IMR-90 (cell line): ENCODE measurements at regions not wholly inside any gene's neighbourhood (a gene's known extent, or its start where the extent isn't known, plus 50 kb on each side); places are given as distances from the start of the nearest gene placed in this dataset.
A peak's percentile ranks its signal among the peaks of the same experiment; 100 is the strongest.

ENCODE experiments used
- ATAC-seq: fragments of 200-7000 bp; cut with Tn5 transposase; 2 replicates; pipeline ENCODE4 v1.9.1; 2020; ENCODE audit warnings: low read depth, mild to moderate bottlenecking, moderate library complexity
- BruUV-seq: library from RNA; stranded (reverse); fragments of 400-500 nt; replicated peaks from 2 replicates; lab custom pipeline; 2021; lab: Mats Ljungman, UMichigan
- CTCF ChIA-PET: fragments of 300-600 bp; formaldehyde crosslinking; extraction: SDS; loops from one replicate; lab custom pipeline; 2021; ENCODE audit warnings: antibody characterized with exemption; lab: Yijun Ruan, JAX
- POLR2A ChIA-PET: fragments of 300-600 bp; sonication (Branson Sonifier 250); formaldehyde crosslinking; loops from one replicate; lab custom pipeline; 2022; ENCODE audit warnings: antibody characterized with exemption; ENCODE audit not compliant: unreplicated experiment; lab: Charles Lee
- DNase-seq: peaks from one replicate; pipeline ENCODE4 v3.0.0; 2013
- H2AFZ ChIP-seq: replicated peaks from 2 replicates; pipeline ENCODE3; 2013; ENCODE audit warnings: low read length, mild to moderate bottlenecking; ENCODE audit not compliant: poor library complexity
- H2AK5ac ChIP-seq: 2 replicates; pipeline ENCODE4 v1.6.1; 2013; ENCODE audit warnings: low read depth, low read length, inconsistent platforms
- H2AK9ac ChIP-seq: replicated peaks from 2 replicates; pipeline ENCODE3; 2013; ENCODE audit warnings: mild to moderate bottlenecking, low read depth, low read length, moderate library complexity; ENCODE audit not compliant: poor library complexity
- H2BK120ac ChIP-seq: 2 replicates; pipeline ENCODE4 v1.6.1; 2013; ENCODE audit warnings: low read depth, low read length, inconsistent platforms
- H2BK15ac ChIP-seq: 3 replicates; pipeline ENCODE4 v1.6.1; 2013; ENCODE audit warnings: low read depth, low read length, inconsistent platforms
- H2BK20ac ChIP-seq: 2 replicates; pipeline ENCODE4 v1.6.1; 2013; ENCODE audit warnings: low read depth, mild to moderate bottlenecking, inconsistent platforms, low read length, moderate library complexity
- H2BK5ac ChIP-seq: 2 replicates; pipeline ENCODE4 v1.6.1; 2013; ENCODE audit warnings: mild to moderate bottlenecking, low read depth, low read length, inconsistent platforms; ENCODE audit not compliant: poor library complexity, severe bottlenecking
- H3K14ac ChIP-seq: replicated peaks from 2 replicates; pipeline ENCODE4 v1.6.1; 2013; ENCODE audit warnings: low read depth, low read length, inconsistent platforms
- H3K18ac ChIP-seq: 2 replicates; pipeline ENCODE4 v1.6.1; 2013; ENCODE audit warnings: low read depth, low read length, control low read depth
- H3K23ac ChIP-seq: 2 replicates; pipeline ENCODE4 v1.6.1; 2013; ENCODE audit warnings: low read depth, low read length, inconsistent platforms
- H3K27ac ChIP-seq: 2 replicates; pipeline ENCODE4 v1.5.1; 2013; ENCODE audit warnings: mild to moderate bottlenecking, control low read depth, low read length; ENCODE audit not compliant: insufficient read depth
- H3K27me3 ChIP-seq: 2 replicates; pipeline ENCODE4 v1.6.1; 2013; ENCODE audit warnings: low read length; ENCODE audit not compliant: control insufficient read depth, insufficient read depth
- H3K36me3 ChIP-seq: 2 replicates; pipeline ENCODE4 v1.6.1; 2013; ENCODE audit warnings: low read length, mixed read lengths; ENCODE audit not compliant: control insufficient read depth, insufficient read depth
- H3K4ac ChIP-seq: 2 replicates; pipeline ENCODE4 v1.6.1; 2013; ENCODE audit warnings: low read depth, low read length, inconsistent platforms
- H3K4me1 ChIP-seq: 2 replicates; pipeline ENCODE4 v1.6.1; 2013; ENCODE audit warnings: low read length, mixed read lengths; ENCODE audit not compliant: control insufficient read depth, insufficient read depth
- H3K4me2 ChIP-seq: 2 replicates; pipeline ENCODE4 v1.6.1; 2013; ENCODE audit warnings: low read depth, mild to moderate bottlenecking, control low read depth, low read length, moderate library complexity
- H3K4me3 ChIP-seq: 2 replicates; pipeline ENCODE4 v1.5.1; 2013; ENCODE audit warnings: low read depth, mild to moderate bottlenecking, control low read depth, low read length, moderate library complexity; ENCODE audit not compliant: insufficient read depth
- H3K56ac ChIP-seq: 2 replicates; pipeline ENCODE4 v1.6.1; 2013; ENCODE audit warnings: low read length, inconsistent platforms; ENCODE audit not compliant: insufficient read depth; ENCODE audit errors: extremely low read depth
- H3K79me1 ChIP-seq, 2 experiments: 2 replicates each; pipeline ENCODE4 v1.6.1; 2013; ENCODE audit warnings: low read length in 2 of 2, inconsistent platforms in 1 of 2, low read depth in 1 of 2
- H3K9ac ChIP-seq: 2 replicates; pipeline ENCODE4 v1.6.1; 2013; ENCODE audit warnings: low read depth, low read length, control low read depth
- H3K9me1 ChIP-seq: 2 replicates; pipeline ENCODE4 v1.6.1; 2013; ENCODE audit warnings: low read length, inconsistent platforms; ENCODE audit not compliant: insufficient read depth
- H3K9me3 ChIP-seq: 2 replicates; pipeline ENCODE4 v1.6.1; 2013; ENCODE audit warnings: low read length; ENCODE audit not compliant: control insufficient read depth, insufficient read depth
- H4K20me1 ChIP-seq: 2 replicates; pipeline ENCODE4 v1.6.1; 2013; ENCODE audit warnings: low read length, inconsistent platforms; ENCODE audit not compliant: insufficient read depth
- H4K5ac ChIP-seq: 2 replicates; pipeline ENCODE4 v1.6.1; 2013; ENCODE audit warnings: mild to moderate bottlenecking, low read depth, low read length, control low read depth
- H4K8ac ChIP-seq, 2 experiments: 2 replicates each; pipeline ENCODE4 v1.6.1; 2013; ENCODE audit warnings: low read depth in 2 of 2, low read length in 2 of 2, control low read depth in 1 of 2, inconsistent platforms in 1 of 2
- H4K91ac ChIP-seq: 2 replicates; pipeline ENCODE4 v1.6.1; 2013; ENCODE audit warnings: low read depth, low read length, inconsistent platforms; ENCODE audit not compliant: insufficient read depth
- CEBPB ChIP-seq: IDR thresholded peaks from 2 replicates; pipeline ENCODE4 v1.6.1; 2012; ENCODE audit warnings: low read depth, low read length, improper control_type of control experiment
- ELK1 ChIP-seq: fragments of 150-350 bp; IDR thresholded peaks from 2 replicates; pipeline ENCODE4 v1.6.1; 2016; ENCODE audit warnings: low read depth, mild to moderate bottlenecking, low read length, moderate library complexity, borderline replicate concordance
- WGBS, 2 experiments: methylation state at CpG; one replicate each; pipeline versions ENCODE4 v1.1.5 to v1.1.7; 2013; ENCODE audit warnings: missing lambda C conversion rate in 2 of 2; ENCODE audit not compliant: insufficient read length in 1 of 2; ENCODE audit errors: extremely low coverage in 2 of 2; 5-methylcytosine and 5-hydroxymethylcytosine counted together
- dilution Hi-C: fragments of 300-500 bp; cut with HindIII; formaldehyde crosslinking; loops from one replicate; pipeline ENCODE4 v1.14.3; 2018; ENCODE audit warnings: low sequenced_read_pairs; ENCODE audit not compliant: unreplicated experiment
- in situ Hi-C: fragments of 300-500 bp; cut with MboI; formaldehyde crosslinking; loops from 3 replicates; pipeline ENCODE4 v1.14.3; 2019; ENCODE audit warnings: low sequenced_read_pairs, inconsistent platforms, mixed read lengths
- intact Hi-C: fragments of 100-400 bp; cut with micrococcal nuclease; formaldehyde crosslinking; loops from 2 replicates; pipeline ENCODE4 v1.10.0; 2022
- TF ChIP-seq, protein P1 (sequence below): conservative IDR thresholded peaks from 2 replicates; pipeline ENCODE4 v1.5.1; 2012; ENCODE audit warnings: mild to moderate bottlenecking, low read depth, low read length, improper control_type of control experiment

- DNase-seq (no peak), ATAC-seq (no peak)
- Histone ChIP-seq H2BK15ac (no peak overlapping the region), H2BK120ac (no peak overlapping the region), H3K9ac (no peak overlapping the region), H3K9me3 (no peaks in the 10 kb centered on the region), H3K14ac (no peak overlapping the region), H4K20me1 (no peaks in the 10 kb centered on the region), H3K4me3 (no peak overlapping the region), H3K27ac (no peak overlapping the region), H2AK5ac (no peak overlapping the region), H3K23ac (no peak overlapping the region), H2BK5ac (no peak overlapping the region), H3K4ac (no peak overlapping the region), H2AK9ac (no peak overlapping the region), H3K4me2 (no peak overlapping the region), H4K91ac (no peak overlapping the region), H3K79me1 (no peaks in the 10 kb centered on the region), H2BK20ac (no peak overlapping the region), H3K56ac (no peak overlapping the region), H4K5ac (no peak overlapping the region), H2AFZ (no peak overlapping the region), H3K36me3 (no peaks in the 10 kb centered on the region), H3K9me1 (no peaks in the 10 kb centered on the region), H4K8ac (no peak overlapping the region), H3K4me1 (no peaks in the 10 kb centered on the region), H3K27me3 (no peaks in the 10 kb centered on the region), H3K18ac (no peak overlapping the region)
- in situ Hi-C loops, result no loop called here
- BruUV-seq, result no TSS peak
- WGBS, 2 experiments, result no CpG with 5 or more reads among the region's 1 CpG
- intact Hi-C loops, result no loop called here
- CTCF ChIA-PET, result no interaction called here
- POLR2A ChIA-PET, result no interaction called here
- TF ChIP-seq CEBPB, result peak; percentile 65
- TF ChIP-seq ELK1, result no peak
- TF ChIP-seq, protein P1, sequence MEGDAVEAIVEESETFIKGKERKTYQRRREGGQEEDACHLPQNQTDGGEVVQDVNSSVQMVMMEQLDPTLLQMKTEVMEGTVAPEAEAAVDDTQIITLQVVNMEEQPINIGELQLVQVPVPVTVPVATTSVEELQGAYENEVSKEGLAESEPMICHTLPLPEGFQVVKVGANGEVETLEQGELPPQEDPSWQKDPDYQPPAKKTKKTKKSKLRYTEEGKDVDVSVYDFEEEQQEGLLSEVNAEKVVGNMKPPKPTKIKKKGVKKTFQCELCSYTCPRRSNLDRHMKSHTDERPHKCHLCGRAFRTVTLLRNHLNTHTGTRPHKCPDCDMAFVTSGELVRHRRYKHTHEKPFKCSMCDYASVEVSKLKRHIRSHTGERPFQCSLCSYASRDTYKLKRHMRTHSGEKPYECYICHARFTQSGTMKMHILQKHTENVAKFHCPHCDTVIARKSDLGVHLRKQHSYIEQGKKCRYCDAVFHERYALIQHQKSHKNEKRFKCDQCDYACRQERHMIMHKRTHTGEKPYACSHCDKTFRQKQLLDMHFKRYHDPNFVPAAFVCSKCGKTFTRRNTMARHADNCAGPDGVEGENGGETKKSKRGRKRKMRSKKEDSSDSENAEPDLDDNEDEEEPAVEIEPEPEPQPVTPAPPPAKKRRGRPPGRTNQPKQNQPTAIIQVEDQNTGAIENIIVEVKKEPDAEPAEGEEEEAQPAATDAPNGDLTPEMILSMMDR, result no peak
- dilution Hi-C loops, result no loop called here
Measured at GRCh38 chrX:82998163-82998562, 509.9 kb upstream of the POU3F4 start.
